Upper lobe of left lung (tissue), 4 donors: ENCODE measurements at regions not wholly inside any gene's neighbourhood (a gene's known extent, or its start where the extent isn't known, plus 50 kb on each side); places are given as distances from the start of the nearest gene placed in this dataset.

Experiments
- EP300 ChIP-seq, 4 donors: sonication (generic); formaldehyde crosslinking; IDR thresholded peaks; one replicate each; pipeline ENCODE4 v1.5.1; 2017; ENCODE audit warnings: antibody characterized with exemption in 4 of 4, control low read depth in 2 of 4
- POLR2A ChIP-seq, 4 donors: fragments of 450-650 bp; IDR thresholded peaks; one replicate each; pipeline ENCODE4 v1.5.1; 2016 to 2017; ENCODE audit warnings: antibody characterized with exemption in 4 of 4, mild to moderate bottlenecking in 2 of 4
- POLR2AphosphoS5 ChIP-seq, 2 donors: sonication (generic); formaldehyde crosslinking; IDR thresholded peaks; one replicate each; pipeline ENCODE4 v1.5.1; 2017; ENCODE audit warnings: antibody characterized with exemption in 2 of 2
- TF ChIP-seq, protein P1 (sequence below), 6 experiments: fragments of 450-650 bp in 4 of 6; fragments of 200-600 bp in 2 of 6; sonication (generic) in 2 of 6; IDR thresholded peaks; one replicate each; pipeline ENCODE4 v1.5.1; 2016 to 2019; ENCODE audit warnings: antibody characterized with exemption in 6 of 6

DNA sequence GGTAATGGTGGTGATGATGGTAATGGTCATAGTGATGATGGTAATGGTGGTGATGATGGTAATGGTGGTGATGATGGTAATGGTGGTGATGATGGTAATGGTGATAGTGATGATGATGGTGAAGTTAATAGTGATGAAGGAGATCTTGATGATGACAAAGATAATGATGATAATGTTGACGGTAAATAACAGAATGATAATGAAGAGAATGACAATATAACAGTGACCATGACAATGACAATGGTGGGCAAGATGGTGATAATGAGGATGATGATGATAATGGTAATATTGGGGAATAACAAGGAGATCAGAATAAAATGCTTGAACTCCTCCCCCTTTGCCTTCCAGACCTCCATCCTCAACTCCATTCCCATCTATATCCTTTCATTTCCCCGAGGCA lies 233.3 kb upstream of the SFSWAP start:
- TF ChIP-seq, protein P1, sequence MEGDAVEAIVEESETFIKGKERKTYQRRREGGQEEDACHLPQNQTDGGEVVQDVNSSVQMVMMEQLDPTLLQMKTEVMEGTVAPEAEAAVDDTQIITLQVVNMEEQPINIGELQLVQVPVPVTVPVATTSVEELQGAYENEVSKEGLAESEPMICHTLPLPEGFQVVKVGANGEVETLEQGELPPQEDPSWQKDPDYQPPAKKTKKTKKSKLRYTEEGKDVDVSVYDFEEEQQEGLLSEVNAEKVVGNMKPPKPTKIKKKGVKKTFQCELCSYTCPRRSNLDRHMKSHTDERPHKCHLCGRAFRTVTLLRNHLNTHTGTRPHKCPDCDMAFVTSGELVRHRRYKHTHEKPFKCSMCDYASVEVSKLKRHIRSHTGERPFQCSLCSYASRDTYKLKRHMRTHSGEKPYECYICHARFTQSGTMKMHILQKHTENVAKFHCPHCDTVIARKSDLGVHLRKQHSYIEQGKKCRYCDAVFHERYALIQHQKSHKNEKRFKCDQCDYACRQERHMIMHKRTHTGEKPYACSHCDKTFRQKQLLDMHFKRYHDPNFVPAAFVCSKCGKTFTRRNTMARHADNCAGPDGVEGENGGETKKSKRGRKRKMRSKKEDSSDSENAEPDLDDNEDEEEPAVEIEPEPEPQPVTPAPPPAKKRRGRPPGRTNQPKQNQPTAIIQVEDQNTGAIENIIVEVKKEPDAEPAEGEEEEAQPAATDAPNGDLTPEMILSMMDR (IDR thresholded peaks at IDR 0.05) = no peak
- no peak for TF ChIP-seq POLR2A (IDR thresholded peaks at IDR 0.05)
- TF ChIP-seq POLR2AphosphoS5 (IDR thresholded peaks at IDR 0.05) = no peak
- TF ChIP-seq EP300 (IDR thresholded peaks at IDR 0.05) = no peak
